GM12878 (cell line): ENCODE measurements at regions not wholly inside any gene's neighbourhood (a gene's known extent, or its start where the extent isn't known, plus 50 kb on each side); places are given as distances from the start of the nearest gene placed in this dataset.

Experiments
- ATAC-seq: fragments of 200-7000 bp; cut with Tn5 transposase; 3 replicates; pipeline ENCODE4 v1.9.1; 2020; ENCODE audit warnings: mild to moderate bottlenecking, moderate library complexity
- BruUV-seq: library from RNA; stranded (reverse); fragments of 400-500 nt; replicated peaks from 2 replicates; lab custom pipeline; 2021; lab: Mats Ljungman, UMichigan
- CTCF ChIA-PET: fragments of 300-600 bp; sonication (Branson Sonifier 250); formaldehyde crosslinking; extraction: SDS; loops from one replicate; lab custom pipeline; 2021; ENCODE audit warnings: inconsistent platforms; lab: Yijun Ruan, JAX
- POLR2A ChIA-PET: fragments of 350-600 bp; formaldehyde crosslinking; extraction: SDS; loops from one replicate; lab custom pipeline; 2021; ENCODE audit warnings: inconsistent platforms; lab: Charles Lee
- RAD21 ChIA-PET: fragments of 300-600 bp; sonication (Branson Sonifier 250); formaldehyde crosslinking; loops from one replicate; lab custom pipeline; 2023; ENCODE audit warnings: antibody characterized with exemption; ENCODE audit not compliant: unreplicated experiment; lab: Charles Lee
- SMC1A ChIA-PET: fragments of 300-600 bp; sonication (Branson Sonifier 250); formaldehyde crosslinking; loops from one replicate; lab custom pipeline; 2023; ENCODE audit not compliant: unreplicated experiment, uncharacterized antibody; lab: Charles Lee
- DNase-seq: peaks from one replicate; pipeline ENCODE4 v3.0.0-alpha.2; 2011; ENCODE audit warnings: low read depth, low spot score
- FAIRE-seq: peaks from 3 replicates; lab custom pipeline; 2011; peaks lifted over from hg19 to GRCh38; lab: Jason Lieb, UNC
- H2AFZ ChIP-seq: 2 replicates; pipeline ENCODE4 v1.6.0; 2011; ENCODE audit warnings: low read depth, low read length, control low read depth; ENCODE audit not compliant: control insufficient read depth
- H3K27ac ChIP-seq: 2 replicates; pipeline ENCODE4 v1.5.1; 2011; ENCODE audit warnings: control low read depth; ENCODE audit not compliant: control insufficient read depth, insufficient read depth
- H3K27me3 ChIP-seq, 2 experiments: replicated peaks in 1 of 2; 2 replicates each; pipeline versions ENCODE4 v1.6.0 to v1.6.1; 2011; ENCODE audit warnings: low read length in 1 of 2; ENCODE audit not compliant: control insufficient read depth in 2 of 2, insufficient read depth in 2 of 2
- H3K36me3 ChIP-seq, 2 experiments: 2 replicates each; pipeline ENCODE4 v1.5.1; 2011; ENCODE audit warnings: low read length in 1 of 2; ENCODE audit not compliant: control insufficient read depth in 2 of 2, insufficient read depth in 2 of 2
- H3K4me1 ChIP-seq: 2 replicates; pipeline ENCODE4 v1.6.1; 2011; ENCODE audit warnings: mild to moderate bottlenecking, low read length, moderate library complexity, mixed read lengths; ENCODE audit not compliant: control insufficient read depth, insufficient read depth
- H3K4me2 ChIP-seq: 2 replicates; pipeline ENCODE4 v1.6.0; 2011; ENCODE audit warnings: control low read depth; ENCODE audit not compliant: control insufficient read depth, insufficient read depth
- H3K4me3 ChIP-seq: fragments of 200-600 bp; sonication (generic); 2 replicates; pipeline ENCODE4 v1.5.1; 2016
- H3K79me2 ChIP-seq: 2 replicates; pipeline ENCODE4 v1.6.0; 2011; ENCODE audit warnings: low read length; ENCODE audit not compliant: control insufficient read depth, insufficient read depth
- H3K9ac ChIP-seq: 2 replicates; pipeline ENCODE4 v1.8.0; 2011; ENCODE audit warnings: low read length, control low read depth, mixed read lengths; ENCODE audit not compliant: control insufficient read depth, insufficient read depth
- H3K9me3 ChIP-seq: replicated peaks from 3 replicates; pipeline ENCODE4 v1.5.1; 2011; ENCODE audit warnings: mild to moderate bottlenecking, low read length; ENCODE audit not compliant: control insufficient read depth, insufficient read depth
- H4K20me1 ChIP-seq: 2 replicates; pipeline ENCODE4 v1.6.0; 2011; ENCODE audit not compliant: control insufficient read depth, insufficient read depth
- EZH2 ChIP-seq: IDR thresholded peaks from 2 replicates; pipeline ENCODE4 v1.6.1; 2012; ENCODE audit warnings: low read depth, mild to moderate bottlenecking, control low read depth, inconsistent platforms, low read length, borderline replicate concordance; ENCODE audit not compliant: control insufficient read depth
- POU2F2 ChIP-seq: IDR thresholded peaks from 3 replicates; pipeline ENCODE4 v1.6.1; 2011; ENCODE audit warnings: low read depth, mild to moderate bottlenecking, low read length, borderline replicate concordance
- RAD51 ChIP-seq: fragments of 450-650 bp; IDR thresholded peaks from 2 replicates; pipeline ENCODE4 v1.6.1; 2016; ENCODE audit warnings: moderate library complexity, mild to moderate bottlenecking, inconsistent platforms
- TAF1 ChIP-seq: IDR thresholded peaks from 2 replicates; pipeline ENCODE4 v1.6.1; 2011; ENCODE audit warnings: mild to moderate bottlenecking, low read depth, low read length, borderline replicate concordance
- TCF12 ChIP-seq: IDR thresholded peaks from 2 replicates; pipeline ENCODE4 v1.6.1; 2011; ENCODE audit warnings: low read depth, mild to moderate bottlenecking, low read length
- WGBS: methylation state at CpG from one replicate; pipeline ENCODE4 v1.1.6; 2016; ENCODE audit warnings: low lambda C conversion rate; ENCODE audit not compliant: insufficient replicate concordance, insufficient coverage; ENCODE audit errors: missing lambda C conversion rate; 5-methylcytosine and 5-hydroxymethylcytosine counted together
- in situ Hi-C: fragments of 300-500 bp; cut with MboI; formaldehyde crosslinking; loops from 9 replicates; pipeline ENCODE4 v1.14.3; 2018; ENCODE audit warnings: mixed read lengths
- intact Hi-C: fragments of 100-400 bp; cut with micrococcal nuclease; formaldehyde crosslinking; loops from one replicate; pipeline ENCODE4 v1.14.2; 2022; ENCODE audit not compliant: unreplicated experiment
- TF ChIP-seq, protein P1 (sequence below): fragments of 450-650 bp; IDR thresholded peaks from 2 replicates; pipeline ENCODE4 v1.6.1; 2017; ENCODE audit warnings: antibody characterized with exemption, mild to moderate bottlenecking, moderate library complexity

DNA sequence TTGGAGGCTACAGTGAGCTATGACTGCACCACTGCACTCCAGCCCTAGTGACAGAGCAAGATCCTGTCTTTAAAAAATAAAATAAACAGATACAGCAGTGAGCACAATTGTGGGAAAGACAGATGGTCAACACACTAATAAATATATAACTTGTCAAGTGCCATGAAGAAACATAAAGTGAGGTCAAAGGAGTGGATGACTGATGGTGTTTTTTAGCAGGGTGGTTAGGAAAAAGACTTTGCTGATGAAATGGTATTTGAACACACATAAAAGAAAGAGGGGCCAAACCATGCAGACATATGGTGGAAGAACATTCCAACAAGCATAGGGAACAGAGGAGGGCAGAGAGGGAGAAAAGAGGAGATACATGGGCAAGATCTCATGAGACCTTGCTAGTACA is 392.7 kb upstream of the AUTS2 start (continued):
- TF ChIP-seq TAF1 (no peak), POU2F2 (no peak), TCF12 (no peak), RAD51 (no peak), EZH2 (no peak)
- TF ChIP-seq, protein P1, sequence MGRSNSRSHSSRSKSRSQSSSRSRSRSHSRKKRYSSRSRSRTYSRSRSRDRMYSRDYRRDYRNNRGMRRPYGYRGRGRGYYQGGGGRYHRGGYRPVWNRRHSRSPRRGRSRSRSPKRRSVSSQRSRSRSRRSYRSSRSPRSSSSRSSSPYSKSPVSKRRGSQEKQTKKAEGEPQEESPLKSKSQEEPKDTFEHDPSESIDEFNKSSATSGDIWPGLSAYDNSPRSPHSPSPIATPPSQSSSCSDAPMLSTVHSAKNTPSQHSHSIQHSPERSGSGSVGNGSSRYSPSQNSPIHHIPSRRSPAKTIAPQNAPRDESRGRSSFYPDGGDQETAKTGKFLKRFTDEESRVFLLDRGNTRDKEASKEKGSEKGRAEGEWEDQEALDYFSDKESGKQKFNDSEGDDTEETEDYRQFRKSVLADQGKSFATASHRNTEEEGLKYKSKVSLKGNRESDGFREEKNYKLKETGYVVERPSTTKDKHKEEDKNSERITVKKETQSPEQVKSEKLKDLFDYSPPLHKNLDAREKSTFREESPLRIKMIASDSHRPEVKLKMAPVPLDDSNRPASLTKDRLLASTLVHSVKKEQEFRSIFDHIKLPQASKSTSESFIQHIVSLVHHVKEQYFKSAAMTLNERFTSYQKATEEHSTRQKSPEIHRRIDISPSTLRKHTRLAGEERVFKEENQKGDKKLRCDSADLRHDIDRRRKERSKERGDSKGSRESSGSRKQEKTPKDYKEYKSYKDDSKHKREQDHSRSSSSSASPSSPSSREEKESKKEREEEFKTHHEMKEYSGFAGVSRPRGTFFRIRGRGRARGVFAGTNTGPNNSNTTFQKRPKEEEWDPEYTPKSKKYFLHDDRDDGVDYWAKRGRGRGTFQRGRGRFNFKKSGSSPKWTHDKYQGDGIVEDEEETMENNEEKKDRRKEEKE = no peak
- TF ChIP-seq, all 136 proteins: peak for 0

DNA sequence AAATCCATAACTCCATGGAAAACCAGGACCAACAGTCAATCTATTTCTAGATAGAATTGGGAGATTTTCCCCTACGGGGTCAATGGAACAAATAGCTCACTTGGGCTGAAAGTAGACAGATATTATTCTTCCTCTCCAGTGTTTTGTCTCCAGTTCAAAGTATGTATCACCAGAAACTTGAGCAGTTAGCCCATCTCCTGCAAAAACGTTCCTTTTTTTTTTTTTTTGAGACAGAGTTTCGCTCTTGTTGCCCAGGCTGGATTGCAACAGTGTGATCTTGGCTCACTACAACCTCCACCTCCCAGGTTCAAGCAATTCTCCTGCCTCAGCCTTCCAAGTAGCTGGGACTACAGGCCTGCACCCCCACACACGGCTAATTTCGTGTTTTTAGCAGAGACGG is 390.0 kb upstream of the AUTS2 start:
- TF ChIP-seq TCF12 = no peak
- no peaks in the 10 kb centered on the region for H3K4me1 ChIP-seq
- intact Hi-C loops = no loop called here

More for the DNA sequence above, 390.0 kb upstream of the AUTS2 start:
- Histone ChIP-seq H3K79me2 (no peaks in the 10 kb centered on the region), H3K27me3 (no peaks in the 10 kb centered on the region), H2AFZ (no peak overlapping the region), H4K20me1 (no peaks in the 10 kb centered on the region), H3K36me3 (no peaks in the 10 kb centered on the region), H3K27ac (no peak overlapping the region), H3K9ac (no peak overlapping the region), H3K9me3 (no peaks in the 10 kb centered on the region; the same call in 2 of the 3 replicates), H3K4me3 (no peak overlapping the region), H3K4me2 (no peak overlapping the region)
- ATAC-seq (no peak), DNase-seq (no peak), FAIRE-seq (no peak)
- RAD21 ChIA-PET = no interaction called here
- 23% methylated on average over 5 of the region's 6 CpGs for WGBS
- POLR2A ChIA-PET = no interaction called here
- no TSS peak for BruUV-seq
- in situ Hi-C loops = no loop called here
- SMC1A ChIA-PET = no interaction called here
- CTCF ChIA-PET = no interaction called here
